IPS DF 19.7 (cell line): ENCODE measurements at regions not wholly inside any gene's neighbourhood (a gene's known extent, or its start where the extent isn't known, plus 50 kb on each side); places are given as distances from the start of the nearest gene placed in this dataset.
A peak's percentile ranks its signal among the peaks of the same experiment; 100 is the strongest.

Experiments used
- DNase-seq: peaks from one replicate; pipeline ENCODE4 v3.0.0-alpha.2; 2013; ENCODE audit warnings: low read depth, low spot score

- DNase-seq, result no peak
Observed at GRCh38 chr6:113082745-113083144, 735.6 kb downstream of the RFPL4B start.

- DNase-seq, result no peak
Observed at GRCh38 chr6:113083947-113084346, 736.8 kb downstream of the RFPL4B start.

- peak; percentile 3 for DNase-seq
Observed at GRCh38 chr6:113089056-113089455, 741.9 kb downstream of the RFPL4B start.

GRCh38 chr6:113092795-113093194 lies 745.7 kb downstream of the RFPL4B start:
- no peak for DNase-seq

- DNase-seq, result no peak
Observed at GRCh38 chr6:113094779-113095178, 747.6 kb downstream of the RFPL4B start.

- DNase-seq, result no peak
Observed at GRCh38 chr6:113095841-113096240, 748.7 kb downstream of the RFPL4B start.

- no peak for DNase-seq
Observed at GRCh38 chr6:113102761-113103160, 754.4 kb upstream of the MARCKS start.

GRCh38 chr6:113103634-113104361 lies 753.3 kb upstream of the MARCKS start:
- no peak for DNase-seq

GRCh38 chr6:113104541-113104940 lies 752.6 kb upstream of the MARCKS start:
- no peak for DNase-seq

GRCh38 chr6:113104951-113105350 lies 752.2 kb upstream of the MARCKS start:
- no peak for DNase-seq

GRCh38 chr6:113110211-113110610 lies 746.9 kb upstream of the MARCKS start:
- DNase-seq, result no peak

GRCh38 chr6:113111550-113111949 lies 745.6 kb upstream of the MARCKS start:
- no peak for DNase-seq

GRCh38 chr6:113112086-113112485 lies 745.1 kb upstream of the MARCKS start:
- DNase-seq, result no peak

- no peak for DNase-seq
Observed at GRCh38 chr6:113115196-113115595, 741.9 kb upstream of the MARCKS start.

- DNase-seq, result no peak
Observed at GRCh38 chr6:113120224-113120581, 736.9 kb upstream of the MARCKS start.

GRCh38 chr6:113120582-113121285 lies 736.4 kb upstream of the MARCKS start:
- no peak for DNase-seq

- DNase-seq, result no peak
Observed at GRCh38 chr6:113121571-113121970, 735.6 kb upstream of the MARCKS start.

- peak; percentile 61 for DNase-seq
Observed at GRCh38 chr6:113122060-113122459, 735.1 kb upstream of the MARCKS start.

- no peak for DNase-seq
Observed at GRCh38 chr6:113125626-113126025, 731.5 kb upstream of the MARCKS start.

GRCh38 chr6:113127786-113128419 lies 729.2 kb upstream of the MARCKS start:
- DNase-seq, result no peak

GRCh38 chr6:113128661-113129060 lies 728.5 kb upstream of the MARCKS start:
- no peak for DNase-seq

GRCh38 chr6:113129991-113130390 lies 727.2 kb upstream of the MARCKS start:
- DNase-seq, result no peak

- DNase-seq, result no peak
Observed at GRCh38 chr6:113137426-113137825, 719.7 kb upstream of the MARCKS start.
